AG09309 (cell line): ENCODE measurements at regions not wholly inside any gene's neighbourhood (a gene's known extent, or its start where the extent isn't known, plus 50 kb on each side); places are given as distances from the start of the nearest gene placed in this dataset.

Experiments used
- DNase-seq: peaks from one replicate; pipeline ENCODE4 v3.0.0-alpha.2; 2010; ENCODE audit warnings: low read depth
- H3K4me3 ChIP-seq: 2 replicates; pipeline ENCODE4 v1.5.1; 2011; ENCODE audit warnings: mild to moderate bottlenecking, low read depth, low read length, moderate library complexity; ENCODE audit not compliant: control insufficient read depth
- TF ChIP-seq, protein P1 (sequence below): IDR thresholded peaks from 2 replicates; pipeline ENCODE4 v1.5.1; 2011; ENCODE audit warnings: mild to moderate bottlenecking, low read depth, low read length, inconsistent platforms; ENCODE audit not compliant: insufficient read depth, control insufficient read depth; ENCODE audit errors: missing control alignments

DNA sequence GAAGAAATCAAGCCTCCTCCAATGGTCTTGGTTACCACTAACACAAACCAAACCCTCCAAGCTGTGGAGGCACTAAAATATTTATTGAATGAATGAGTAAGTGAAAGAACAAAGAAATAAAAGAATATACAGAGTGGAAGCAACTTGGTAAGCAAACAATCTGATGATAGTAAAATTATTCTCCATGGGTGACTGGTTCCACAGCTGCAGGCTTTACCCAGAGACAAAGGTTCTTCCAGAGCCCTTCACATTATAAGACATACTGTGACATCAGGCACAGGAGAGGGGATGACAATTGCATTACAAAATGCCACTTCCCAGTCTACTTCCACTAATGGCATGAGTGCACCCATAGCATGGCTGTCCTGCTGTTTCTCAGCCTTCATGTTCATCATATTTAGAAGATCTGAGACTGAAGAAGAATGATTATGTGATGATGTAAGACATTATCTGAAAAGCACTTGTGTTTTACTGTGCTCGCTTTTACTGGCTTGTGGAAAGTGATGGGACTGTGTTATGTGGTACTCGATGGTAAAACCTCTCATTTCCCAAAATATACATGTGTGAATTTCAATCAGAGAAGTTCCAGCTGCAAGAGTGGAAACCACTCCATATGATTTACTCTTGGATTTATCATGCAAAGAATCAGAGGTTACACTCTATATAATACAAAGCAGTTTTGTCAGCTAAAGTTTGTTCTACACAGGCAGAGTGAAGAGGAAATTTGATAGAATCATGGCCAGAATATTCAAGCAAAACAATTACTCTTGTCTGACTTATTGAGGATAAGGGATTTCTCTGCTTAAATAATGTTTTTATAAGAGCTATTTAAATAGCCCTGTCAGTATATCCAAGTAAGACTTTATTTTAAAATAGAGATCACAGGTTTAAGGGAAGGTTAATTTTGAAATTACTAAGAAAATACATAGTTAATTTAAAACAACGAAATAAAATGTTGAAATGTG lies 220.2 kb upstream of the NBEA start:
- TF ChIP-seq, protein P1, sequence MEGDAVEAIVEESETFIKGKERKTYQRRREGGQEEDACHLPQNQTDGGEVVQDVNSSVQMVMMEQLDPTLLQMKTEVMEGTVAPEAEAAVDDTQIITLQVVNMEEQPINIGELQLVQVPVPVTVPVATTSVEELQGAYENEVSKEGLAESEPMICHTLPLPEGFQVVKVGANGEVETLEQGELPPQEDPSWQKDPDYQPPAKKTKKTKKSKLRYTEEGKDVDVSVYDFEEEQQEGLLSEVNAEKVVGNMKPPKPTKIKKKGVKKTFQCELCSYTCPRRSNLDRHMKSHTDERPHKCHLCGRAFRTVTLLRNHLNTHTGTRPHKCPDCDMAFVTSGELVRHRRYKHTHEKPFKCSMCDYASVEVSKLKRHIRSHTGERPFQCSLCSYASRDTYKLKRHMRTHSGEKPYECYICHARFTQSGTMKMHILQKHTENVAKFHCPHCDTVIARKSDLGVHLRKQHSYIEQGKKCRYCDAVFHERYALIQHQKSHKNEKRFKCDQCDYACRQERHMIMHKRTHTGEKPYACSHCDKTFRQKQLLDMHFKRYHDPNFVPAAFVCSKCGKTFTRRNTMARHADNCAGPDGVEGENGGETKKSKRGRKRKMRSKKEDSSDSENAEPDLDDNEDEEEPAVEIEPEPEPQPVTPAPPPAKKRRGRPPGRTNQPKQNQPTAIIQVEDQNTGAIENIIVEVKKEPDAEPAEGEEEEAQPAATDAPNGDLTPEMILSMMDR, result no peak
- DNase-seq, result no peak
- H3K4me3 ChIP-seq, result no peak overlapping the region

DNA sequence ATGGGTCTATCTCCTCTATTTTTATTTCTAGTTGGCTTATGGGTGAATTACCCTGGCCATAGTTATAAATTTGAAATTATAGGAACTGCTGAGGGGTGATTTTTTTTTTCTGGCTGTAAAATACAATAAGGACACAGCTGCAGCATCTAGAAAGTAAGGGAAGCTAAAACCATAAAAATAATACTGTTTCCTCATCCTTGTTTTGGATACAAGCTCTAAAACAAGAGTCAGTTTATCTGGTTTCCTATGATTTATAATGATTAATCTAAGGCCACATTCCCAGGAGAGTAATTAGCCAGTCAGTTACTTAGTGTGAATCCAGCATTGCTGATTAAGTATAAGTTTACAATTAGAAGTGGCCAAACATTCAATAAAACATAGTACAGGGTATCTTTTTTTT lies 219.1 kb upstream of the NBEA start:
- TF ChIP-seq, protein P1, result no peak
- no peak for DNase-seq

GRCh38 chr13:34730961-34731360 lies 211.1 kb upstream of the NBEA start:
- no peak overlapping the region for H3K4me3 ChIP-seq
- TF ChIP-seq, protein P1, result no peak
- no peak for DNase-seq

More for the DNA sequence above, 219.1 kb upstream of the NBEA start:
- H3K4me3 ChIP-seq, result no peak overlapping the region

GRCh38 chr13:34731486-34731885 lies 210.6 kb upstream of the NBEA start:
- no peak overlapping the region for H3K4me3 ChIP-seq
- no peak for DNase-seq
- TF ChIP-seq, protein P1, result no peak

GRCh38 chr13:34733721-34734120 lies 208.3 kb upstream of the NBEA start:
- TF ChIP-seq, protein P1, result no peak
- H3K4me3 ChIP-seq, result no peak overlapping the region
- peak; percentile 11 for DNase-seq

DNA sequence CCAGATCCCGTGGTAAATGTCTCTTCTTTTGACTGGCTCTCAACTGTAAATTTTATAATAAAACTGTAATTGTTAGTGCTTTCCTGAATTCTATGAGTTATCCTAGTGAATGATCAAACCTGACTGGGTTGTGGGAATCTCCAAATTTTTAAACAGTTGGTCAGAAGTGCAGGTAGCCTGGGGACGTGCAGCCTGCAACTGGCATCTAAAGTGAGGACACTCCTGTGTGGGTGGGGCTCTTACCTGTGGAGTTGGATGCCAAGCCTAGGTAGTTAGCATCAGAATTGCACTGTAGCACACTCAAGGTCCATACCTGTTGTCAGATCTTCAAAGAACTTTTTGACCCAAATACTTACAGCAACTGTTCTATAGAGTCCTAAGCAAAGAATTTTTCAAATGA lies 207.1 kb upstream of the NBEA start:
- no peak overlapping the region for H3K4me3 ChIP-seq
- DNase-seq, result no peak
- TF ChIP-seq, protein P1, result no peak
